Panc1 (cell line): ENCODE measurements at regions not wholly inside any gene's neighbourhood (a gene's known extent, or its start where the extent isn't known, plus 50 kb on each side); places are given as distances from the start of the nearest gene placed in this dataset.

Source experiments
- CTCF ChIP-seq: fragments of 450-650 bp; IDR thresholded peaks from 2 replicates; pipeline ENCODE4 v1.5.1; 2017; ENCODE audit warnings: mild to moderate bottlenecking
- POLR2AphosphoS5 ChIP-seq: IDR thresholded peaks from 2 replicates; pipeline ENCODE4 v1.6.1; 2012; ENCODE audit warnings: mild to moderate bottlenecking, low read depth, low read length, moderate library complexity
- REST ChIP-seq, 2 experiments: IDR thresholded peaks; 2 replicates each; pipeline ENCODE4 v1.6.1; 2011 to 2012; ENCODE audit warnings: low read depth in 2 of 2, control low read depth in 1 of 2, low read length in 1 of 2, mild to moderate bottlenecking in 1 of 2, moderate library complexity in 1 of 2; ENCODE audit not compliant: insufficient read depth in 1 of 2
- SIN3A ChIP-seq: IDR thresholded peaks from 2 replicates; pipeline ENCODE4 v1.6.1; 2012; ENCODE audit warnings: low read depth, mild to moderate bottlenecking, low read length, moderate library complexity, borderline replicate concordance; ENCODE audit not compliant: insufficient read depth
- TCF7L2 ChIP-seq: IDR thresholded peaks from 2 replicates; pipeline ENCODE4 v1.6.1; 2011; ENCODE audit warnings: mild to moderate bottlenecking, low read depth, low read length, inconsistent platforms

- TF ChIP-seq CTCF, result no peak
- TF ChIP-seq REST (IDR thresholded peaks at IDR 0.05; ENCODE audit: insufficient read depth in 1 of 2, low read depth in 2 of 2, low read length in 1 of 2), result no peak
- TF ChIP-seq SIN3A, result no peak
- TF ChIP-seq POLR2AphosphoS5, result no peak
- no peak for TF ChIP-seq TCF7L2
Observed at GRCh38 chr5:9841516-9842170, 211.5 kb upstream of the TAS2R1 start.
